Renal pelvis (tissue), 1 donor: ENCODE measurements at regions not wholly inside any gene's neighbourhood (a gene's known extent, or its start where the extent isn't known, plus 50 kb on each side); places are given as distances from the start of the nearest gene placed in this dataset.

Experiments
- DNase-seq: peaks from one replicate; pipeline ENCODE4 v3.0.0-alpha.2; 2013

- DNase-seq: no peak
These were observed 335.7 kb upstream of the HSF2 start for GRCh38 chr6:122063761-122064160.

- DNase-seq: no peak
These were observed 333.3 kb upstream of the HSF2 start for GRCh38 chr6:122066200-122066599.

- DNase-seq: peak; percentile 16
These were observed 331.1 kb upstream of the HSF2 start for GRCh38 chr6:122068291-122068769.

GRCh38 chr6:122069932-122070331 is 329.5 kb upstream of the HSF2 start:
- DNase-seq: peak; percentile 65

GRCh38 chr6:122072014-122072647 is 327.3 kb upstream of the HSF2 start:
- no peak for DNase-seq

GRCh38 chr6:122075084-122075838 is 324.2 kb upstream of the HSF2 start:
- DNase-seq: no peak

- no peak for DNase-seq
These were observed 323.5 kb upstream of the HSF2 start for GRCh38 chr6:122075917-122076316.

GRCh38 chr6:122077603-122078002 is 321.8 kb upstream of the HSF2 start:
- no peak for DNase-seq

GRCh38 chr6:122078481-122078880 is 321.0 kb upstream of the HSF2 start:
- DNase-seq: no peak

GRCh38 chr6:122079916-122080315 is 319.5 kb upstream of the HSF2 start:
- no peak for DNase-seq

- no peak for DNase-seq
These were observed 317.5 kb upstream of the HSF2 start for GRCh38 chr6:122081921-122082320.

GRCh38 chr6:122082370-122082769 is 317.1 kb upstream of the HSF2 start:
- DNase-seq: no peak

GRCh38 chr6:122092366-122092765 is 307.1 kb upstream of the HSF2 start:
- no peak for DNase-seq

- DNase-seq: no peak
These were observed 301.2 kb upstream of the HSF2 start for GRCh38 chr6:122098201-122098678.

- no peak for DNase-seq
These were observed 297.4 kb upstream of the HSF2 start for GRCh38 chr6:122102026-122102425.

- DNase-seq: no peak
These were observed 292.1 kb upstream of the HSF2 start for GRCh38 chr6:122107256-122107852.

- DNase-seq: no peak
These were observed 290.4 kb upstream of the HSF2 start for GRCh38 chr6:122109075-122109474.

- no peak for DNase-seq
These were observed 284.7 kb upstream of the HSF2 start for GRCh38 chr6:122114717-122115116.

GRCh38 chr6:122116119-122116834 is 283.2 kb upstream of the HSF2 start:
- no peak for DNase-seq

GRCh38 chr6:122116835-122117627 is 282.4 kb upstream of the HSF2 start:
- no peak for DNase-seq

- DNase-seq: no peak
These were observed 280.4 kb upstream of the HSF2 start for GRCh38 chr6:122118945-122119506.
